OCI-LY7 (cell line): ENCODE measurements at regions not wholly inside any gene's neighbourhood (a gene's known extent, or its start where the extent isn't known, plus 50 kb on each side); places are given as distances from the start of the nearest gene placed in this dataset.

Experiments used
- CTCF ChIP-seq: fragments of 200-600 bp; sonication (generic); conservative IDR thresholded peaks from 2 replicates; pipeline ENCODE4 v1.5.1; 2014; ENCODE audit warnings: mild to moderate bottlenecking, antibody characterized with exemption, low read length, moderate library complexity, mixed read lengths
- EZH2phosphoT487 ChIP-seq: fragments of 200-600 bp; sonication (generic); IDR thresholded peaks from 2 replicates; pipeline ENCODE4 v1.6.1; 2018; ENCODE audit warnings: low read depth, borderline replicate concordance, mild to moderate bottlenecking, mixed run types, antibody characterized with exemption, low read length, moderate library complexity, mixed read lengths

DNA sequence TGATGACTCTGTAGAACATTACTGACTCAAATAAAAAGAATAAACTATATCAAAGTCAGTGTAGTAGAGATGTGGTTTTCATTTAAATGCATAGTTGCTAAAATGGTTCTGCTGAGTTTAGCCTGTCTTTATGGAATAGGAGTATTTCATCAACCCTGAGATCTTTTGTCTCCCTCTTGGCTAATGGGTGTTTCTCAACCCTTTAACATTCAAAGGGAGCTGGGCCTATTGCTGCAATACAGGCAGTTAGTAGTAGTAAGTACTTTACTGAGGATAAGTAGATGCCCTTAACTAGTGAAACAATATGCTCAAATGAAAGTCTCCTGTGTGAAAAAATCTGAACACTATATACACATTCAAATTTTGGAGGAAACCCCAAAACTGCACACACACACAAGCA lies 184.7 kb upstream of the TTC14 start:
- TF ChIP-seq CTCF (no peak), EZH2phosphoT487 (no peak)
